Right atrium auricular region (tissue), 2 donors: ENCODE measurements at regions not wholly inside any gene's neighbourhood (a gene's known extent, or its start where the extent isn't known, plus 50 kb on each side); places are given as distances from the start of the nearest gene placed in this dataset.
"Not testable (repeated sequence)": the region's sequence is repeated elsewhere in the genome, so short reads cannot be mapped to it uniquely, and the experiment has no call there.

Experiments used
- DNase-seq: peaks from one replicate; pipeline ENCODE4 v3.0.0-alpha.2; 2019; ENCODE audit warnings: low spot score
- H3K27ac ChIP-seq, 2 donors: fragments of 200-600 bp; sonication (generic); 1 replicate in 1 of 2; 2 replicates in 1 of 2; pipeline ENCODE4 v1.5.1; 2016 to 2019
- H3K27me3 ChIP-seq, 2 donors: fragments of 200-600 bp; sonication (generic); one replicate each; pipeline versions ENCODE4 v1.5.1 to v1.6.0; 2017 to 2019
- H3K36me3 ChIP-seq: fragments of 200-600 bp; sonication (generic); one replicate; pipeline ENCODE4 v1.5.1; 2016
- H3K4me1 ChIP-seq, 2 donors: fragments of 200-600 bp; sonication (generic); one replicate each; pipeline versions ENCODE4 v1.5.1 to v1.6.0; 2017 to 2019
- H3K4me3 ChIP-seq, 2 donors: fragments of 200-600 bp; sonication (generic); 1 replicate in 1 of 2; 2 replicates in 1 of 2; pipeline ENCODE4 v1.5.1; 2017 to 2019; ENCODE audit warnings: mild to moderate bottlenecking in 1 of 2, moderate library complexity in 1 of 2
- H3K9me3 ChIP-seq, 2 donors: fragments of 200-600 bp; sonication (generic); one replicate each; pipeline ENCODE4 v1.5.1; 2019
- TF ChIP-seq, protein P1 (sequence below), 2 donors: fragments of 200-600 bp; sonication (generic); IDR thresholded peaks; one replicate each; pipeline ENCODE4 v1.5.1; 2019; ENCODE audit warnings: antibody characterized with exemption in 2 of 2

DNA sequence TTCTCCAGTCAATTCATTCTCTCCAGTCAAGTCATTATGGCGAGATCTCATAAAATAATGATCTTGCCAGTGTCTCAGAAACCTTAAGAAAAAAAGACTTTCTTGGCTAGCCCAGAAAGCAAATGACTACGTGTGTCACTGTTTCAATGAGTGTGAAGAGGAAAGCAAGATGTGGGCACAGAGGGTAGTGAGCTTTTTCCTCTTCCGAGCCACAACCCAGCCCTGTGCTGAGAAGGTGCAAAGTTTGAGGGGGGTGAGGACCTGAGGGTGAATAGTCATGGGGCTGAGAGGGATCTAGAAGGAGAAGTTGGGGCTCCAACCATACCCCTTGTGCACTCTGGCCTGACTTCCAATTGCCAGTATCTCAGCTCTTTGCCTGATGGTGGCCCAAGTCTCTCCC is 85.6 kb upstream of the EGFL6 start:
- no peaks in the 10 kb centered on the region for H3K36me3 ChIP-seq
- TF ChIP-seq, protein P1, sequence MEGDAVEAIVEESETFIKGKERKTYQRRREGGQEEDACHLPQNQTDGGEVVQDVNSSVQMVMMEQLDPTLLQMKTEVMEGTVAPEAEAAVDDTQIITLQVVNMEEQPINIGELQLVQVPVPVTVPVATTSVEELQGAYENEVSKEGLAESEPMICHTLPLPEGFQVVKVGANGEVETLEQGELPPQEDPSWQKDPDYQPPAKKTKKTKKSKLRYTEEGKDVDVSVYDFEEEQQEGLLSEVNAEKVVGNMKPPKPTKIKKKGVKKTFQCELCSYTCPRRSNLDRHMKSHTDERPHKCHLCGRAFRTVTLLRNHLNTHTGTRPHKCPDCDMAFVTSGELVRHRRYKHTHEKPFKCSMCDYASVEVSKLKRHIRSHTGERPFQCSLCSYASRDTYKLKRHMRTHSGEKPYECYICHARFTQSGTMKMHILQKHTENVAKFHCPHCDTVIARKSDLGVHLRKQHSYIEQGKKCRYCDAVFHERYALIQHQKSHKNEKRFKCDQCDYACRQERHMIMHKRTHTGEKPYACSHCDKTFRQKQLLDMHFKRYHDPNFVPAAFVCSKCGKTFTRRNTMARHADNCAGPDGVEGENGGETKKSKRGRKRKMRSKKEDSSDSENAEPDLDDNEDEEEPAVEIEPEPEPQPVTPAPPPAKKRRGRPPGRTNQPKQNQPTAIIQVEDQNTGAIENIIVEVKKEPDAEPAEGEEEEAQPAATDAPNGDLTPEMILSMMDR (IDR thresholded peaks at IDR 0.05) = no peak
- H3K4me3 ChIP-seq = no peak overlapping the region
- H3K27me3 ChIP-seq = no peaks in the 10 kb centered on the region
- peaks cover 0 to 11% of the 10 kb centered on the region in 2 donors for H3K4me1 ChIP-seq
- no peak for DNase-seq
- H3K9me3 ChIP-seq = no peaks in the 10 kb centered on the region
- H3K27ac ChIP-seq = no peak overlapping the region

GRCh38 chrX:13482746-13483541 is 86.5 kb upstream of the EGFL6 start:
- Histone ChIP-seq H3K27me3 (no peaks in the 10 kb centered on the region), H3K9me3 (no peaks in the 10 kb centered on the region), H3K27ac (peak overlapping the region in 1 of 2 donors; percentile 19), H3K36me3 (no peaks in the 10 kb centered on the region), H3K4me3 (no peak overlapping the region), H3K4me1 (peaks cover 0 to 11% of the 10 kb centered on the region in 2 donors)
- TF ChIP-seq, protein P1 (IDR thresholded peaks at IDR 0.05) = no peak
- DNase-seq = no peak

- H3K9me3 ChIP-seq, H3K36me3 ChIP-seq, H3K27me3 ChIP-seq, H3K27ac ChIP-seq, DNase-seq, H3K4me3 ChIP-seq: not testable (repeated sequence)
- H3K4me1 ChIP-seq = peaks cover 0 to 11% of the 10 kb centered on the region in 2 donors
Observed at GRCh38 chrX:13480780-13481179, 88.6 kb upstream of the EGFL6 start.

GRCh38 chrX:13479452-13479813 is 90.0 kb upstream of the EGFL6 start:
- no peaks in the 10 kb centered on the region for H3K36me3 ChIP-seq
- H3K27me3 ChIP-seq = no peaks in the 10 kb centered on the region
- H3K4me1 ChIP-seq = peaks cover 0 to 11% of the 10 kb centered on the region in 2 donors
- no peak overlapping the region for H3K4me3 ChIP-seq
- DNase-seq = no peak
- TF ChIP-seq, protein P1 (IDR thresholded peaks at IDR 0.05) = no peak
- H3K9me3 ChIP-seq = no peaks in the 10 kb centered on the region
- no peak overlapping the region for H3K27ac ChIP-seq

DNA sequence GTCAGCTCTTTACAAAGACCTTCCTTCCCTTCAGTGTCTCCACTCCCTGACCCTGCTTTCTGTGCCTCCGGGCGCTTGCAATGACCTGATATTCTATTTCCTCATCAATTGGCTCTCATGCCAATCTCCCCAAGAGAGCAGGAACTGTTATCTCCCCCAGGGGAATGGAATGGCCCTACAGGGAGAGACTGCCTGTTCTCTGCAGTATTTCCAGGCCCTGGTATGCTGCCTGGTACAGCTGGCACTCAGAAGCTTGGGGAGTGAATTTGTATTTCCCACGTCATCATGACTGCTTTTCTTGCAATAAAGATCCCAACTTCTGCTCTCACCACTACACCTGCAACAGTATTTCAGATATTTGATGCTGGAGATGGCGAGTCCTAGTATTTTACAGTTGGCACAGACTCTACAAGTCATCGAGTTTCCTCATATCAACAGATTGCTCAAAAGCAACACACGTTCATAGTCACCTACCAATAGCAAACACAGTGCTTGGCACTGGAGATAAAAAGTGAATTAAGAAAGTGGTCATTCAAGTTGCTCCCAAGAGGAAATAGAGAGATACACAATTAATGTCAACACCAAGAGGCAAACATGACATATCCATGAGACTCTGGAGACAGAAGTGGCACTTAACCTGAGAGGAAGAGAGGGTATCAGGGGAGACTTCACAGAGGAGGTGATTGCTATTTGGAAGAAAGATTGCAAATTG is 90.5 kb upstream of the EGFL6 start:
- Histone ChIP-seq H3K27ac (no peak overlapping the region), H3K36me3 (no peaks in the 10 kb centered on the region), H3K4me3 (no peak overlapping the region), H3K9me3 (no peaks in the 10 kb centered on the region), H3K27me3 (no peaks in the 10 kb centered on the region), H3K4me1 (peaks cover 0 to 11% of the 10 kb centered on the region in 2 donors)
- no peak for DNase-seq
- TF ChIP-seq, protein P1 (IDR thresholded peaks at IDR 0.05) = no peak

DNA sequence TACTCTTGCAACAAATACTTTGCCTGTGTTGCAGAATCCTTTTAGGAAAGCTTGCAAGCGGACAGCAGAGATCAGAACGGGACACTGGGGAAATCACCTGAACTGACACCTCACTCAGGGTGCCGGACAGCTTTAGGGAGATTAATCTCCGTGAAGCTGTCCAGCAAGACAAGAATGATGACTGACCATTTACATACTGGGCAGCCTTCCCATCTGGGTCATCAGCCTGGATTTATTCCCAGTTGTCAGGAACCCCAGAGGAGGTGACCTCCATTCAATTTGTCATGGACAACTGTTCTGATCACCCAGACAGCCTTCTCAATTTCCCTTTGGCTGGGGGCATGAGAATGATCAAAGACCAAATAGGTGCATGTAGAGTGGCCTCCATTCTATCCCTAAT is 93.0 kb upstream of the EGFL6 start:
- Histone ChIP-seq H3K36me3 (no peaks in the 10 kb centered on the region), H3K9me3 (no peaks in the 10 kb centered on the region), H3K4me3 (no peak overlapping the region), H3K27me3 (no peaks in the 10 kb centered on the region), H3K27ac (no peak overlapping the region), H3K4me1 (peaks cover 0 to 12% of the 10 kb centered on the region in 2 donors)
- DNase-seq = no peak
- TF ChIP-seq, protein P1 (IDR thresholded peaks at IDR 0.05) = no peak
